Astrocyte (in vitro differentiated cells and primary cell): ENCODE measurements at regions not wholly inside any gene's neighbourhood (a gene's known extent, or its start where the extent isn't known, plus 50 kb on each side); places are given as distances from the start of the nearest gene placed in this dataset.

Experiments
- EZH2 ChIP-seq: IDR thresholded peaks from 2 replicates; pipeline ENCODE4 v1.6.1; 2012; ENCODE audit warnings: mild to moderate bottlenecking, low read length, inconsistent platforms; ENCODE audit not compliant: insufficient read depth
- TF ChIP-seq, protein P1 (sequence below): IDR thresholded peaks from 2 replicates; pipeline ENCODE4 v1.5.1; 2011; ENCODE audit warnings: low read depth, mild to moderate bottlenecking, inconsistent platforms, low read length, moderate library complexity; ENCODE audit not compliant: insufficient read depth

DNA sequence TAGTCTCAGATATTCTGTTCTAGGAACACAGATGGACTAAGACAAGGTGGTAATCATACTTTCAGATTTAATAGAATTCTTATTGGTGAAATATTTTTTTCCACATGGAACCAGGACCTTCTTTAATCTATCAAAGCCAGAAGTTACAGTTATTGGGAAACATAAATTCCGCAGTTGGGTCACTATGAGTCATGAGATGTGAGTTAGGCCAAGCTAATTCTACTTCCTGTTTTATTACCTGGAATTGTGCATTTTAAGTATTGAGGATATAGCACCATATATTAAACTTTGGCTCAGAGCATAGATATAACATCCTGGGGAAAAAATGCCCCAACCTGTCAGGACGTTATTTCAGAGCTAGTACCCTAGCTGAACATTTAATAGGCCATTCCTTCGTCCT, 96.4 kb upstream of the P3H2 start:
- TF ChIP-seq, protein P1, sequence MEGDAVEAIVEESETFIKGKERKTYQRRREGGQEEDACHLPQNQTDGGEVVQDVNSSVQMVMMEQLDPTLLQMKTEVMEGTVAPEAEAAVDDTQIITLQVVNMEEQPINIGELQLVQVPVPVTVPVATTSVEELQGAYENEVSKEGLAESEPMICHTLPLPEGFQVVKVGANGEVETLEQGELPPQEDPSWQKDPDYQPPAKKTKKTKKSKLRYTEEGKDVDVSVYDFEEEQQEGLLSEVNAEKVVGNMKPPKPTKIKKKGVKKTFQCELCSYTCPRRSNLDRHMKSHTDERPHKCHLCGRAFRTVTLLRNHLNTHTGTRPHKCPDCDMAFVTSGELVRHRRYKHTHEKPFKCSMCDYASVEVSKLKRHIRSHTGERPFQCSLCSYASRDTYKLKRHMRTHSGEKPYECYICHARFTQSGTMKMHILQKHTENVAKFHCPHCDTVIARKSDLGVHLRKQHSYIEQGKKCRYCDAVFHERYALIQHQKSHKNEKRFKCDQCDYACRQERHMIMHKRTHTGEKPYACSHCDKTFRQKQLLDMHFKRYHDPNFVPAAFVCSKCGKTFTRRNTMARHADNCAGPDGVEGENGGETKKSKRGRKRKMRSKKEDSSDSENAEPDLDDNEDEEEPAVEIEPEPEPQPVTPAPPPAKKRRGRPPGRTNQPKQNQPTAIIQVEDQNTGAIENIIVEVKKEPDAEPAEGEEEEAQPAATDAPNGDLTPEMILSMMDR, result no peak
- TF ChIP-seq EZH2, result no peak
